ENCODE measurements at regions not wholly inside any gene's neighbourhood (a gene's known extent, or its start where the extent isn't known, plus 50 kb on each side); places are given as distances from the start of the nearest gene placed in this dataset.

DNA sequence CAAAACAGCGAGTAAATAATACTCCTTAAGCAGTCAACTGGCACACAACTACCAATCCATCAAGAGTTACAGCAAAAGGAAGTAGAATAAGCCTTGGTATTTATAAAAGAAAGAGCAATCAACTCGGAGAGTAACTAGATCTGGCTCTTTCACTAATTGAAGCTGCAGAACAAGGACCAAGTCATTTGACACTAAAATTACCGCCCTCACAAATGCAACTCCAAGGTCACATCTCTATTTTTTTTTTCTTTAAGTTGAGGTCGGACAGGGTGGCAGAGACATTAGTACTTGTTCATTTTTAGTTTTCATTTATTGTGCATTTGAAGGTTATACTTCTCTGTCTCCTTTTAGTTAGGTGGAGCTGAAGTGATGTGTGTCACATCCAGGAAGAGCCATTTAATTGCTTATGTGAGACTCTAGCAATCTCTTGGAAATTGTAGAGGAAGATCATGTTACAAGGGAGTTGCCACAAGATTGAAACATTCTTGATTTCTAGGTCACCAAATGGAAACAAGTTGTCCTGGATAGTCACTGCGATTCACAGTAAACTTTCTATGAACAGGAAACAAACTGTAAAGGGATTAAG lies 138.1 kb upstream of the ADAMTS5 start:
- H3K27ac ChIP-seq = no peak overlapping the region
- TF ChIP-seq, protein P1, sequence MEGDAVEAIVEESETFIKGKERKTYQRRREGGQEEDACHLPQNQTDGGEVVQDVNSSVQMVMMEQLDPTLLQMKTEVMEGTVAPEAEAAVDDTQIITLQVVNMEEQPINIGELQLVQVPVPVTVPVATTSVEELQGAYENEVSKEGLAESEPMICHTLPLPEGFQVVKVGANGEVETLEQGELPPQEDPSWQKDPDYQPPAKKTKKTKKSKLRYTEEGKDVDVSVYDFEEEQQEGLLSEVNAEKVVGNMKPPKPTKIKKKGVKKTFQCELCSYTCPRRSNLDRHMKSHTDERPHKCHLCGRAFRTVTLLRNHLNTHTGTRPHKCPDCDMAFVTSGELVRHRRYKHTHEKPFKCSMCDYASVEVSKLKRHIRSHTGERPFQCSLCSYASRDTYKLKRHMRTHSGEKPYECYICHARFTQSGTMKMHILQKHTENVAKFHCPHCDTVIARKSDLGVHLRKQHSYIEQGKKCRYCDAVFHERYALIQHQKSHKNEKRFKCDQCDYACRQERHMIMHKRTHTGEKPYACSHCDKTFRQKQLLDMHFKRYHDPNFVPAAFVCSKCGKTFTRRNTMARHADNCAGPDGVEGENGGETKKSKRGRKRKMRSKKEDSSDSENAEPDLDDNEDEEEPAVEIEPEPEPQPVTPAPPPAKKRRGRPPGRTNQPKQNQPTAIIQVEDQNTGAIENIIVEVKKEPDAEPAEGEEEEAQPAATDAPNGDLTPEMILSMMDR (conservative IDR thresholded peaks at IDR 0.05) = no peak
- TF ChIP-seq ZFX (IDR thresholded peaks at IDR 0.05) = no peak

GRCh38 chr21:27103768-27104167 lies 136.9 kb upstream of the ADAMTS5 start:
- no peak overlapping the region for H3K27ac ChIP-seq
- no peak for TF ChIP-seq ZFX (IDR thresholded peaks at IDR 0.05)
- TF ChIP-seq, protein P1 (conservative IDR thresholded peaks at IDR 0.05) = no peak

- H3K27ac ChIP-seq = no peak overlapping the region
- no peak for TF ChIP-seq ZFX (IDR thresholded peaks at IDR 0.05)
- TF ChIP-seq, protein P1 (conservative IDR thresholded peaks at IDR 0.05) = no peak
Observed at GRCh38 chr21:27101523-27101922, 134.6 kb upstream of the ADAMTS5 start.

- no peak overlapping the region for H3K27ac ChIP-seq
- no peak for TF ChIP-seq ZFX (IDR thresholded peaks at IDR 0.05)
- TF ChIP-seq, protein P1 (conservative IDR thresholded peaks at IDR 0.05) = no peak
Observed at GRCh38 chr21:27094184-27094948, 127.5 kb upstream of the ADAMTS5 start.

GRCh38 chr21:27086630-27087029 lies 119.7 kb upstream of the ADAMTS5 start:
- no peak for TF ChIP-seq ZFX (IDR thresholded peaks at IDR 0.05)
- TF ChIP-seq, protein P1 (conservative IDR thresholded peaks at IDR 0.05) = no peak
- no peak overlapping the region for H3K27ac ChIP-seq

GRCh38 chr21:27086186-27086585 lies 119.3 kb upstream of the ADAMTS5 start:
- TF ChIP-seq ZFX (IDR thresholded peaks at IDR 0.05) = no peak
- TF ChIP-seq, protein P1 (conservative IDR thresholded peaks at IDR 0.05) = no peak

GRCh38 chr21:27085387-27085786 lies 118.5 kb upstream of the ADAMTS5 start:
- no peak for TF ChIP-seq ZFX (IDR thresholded peaks at IDR 0.05)
- H3K27ac ChIP-seq = no peak overlapping the region

More at GRCh38 chr21:27086186-27086585, 119.3 kb upstream of the ADAMTS5 start:
- H3K27ac ChIP-seq = no peak overlapping the region
